Hippocampal formation (tissue), 2 donors: ENCODE measurements at regions not wholly inside any gene's neighbourhood (a gene's known extent, or its start where the extent isn't known, plus 50 kb on each side); places are given as distances from the start of the nearest gene placed in this dataset.
"Not testable (repeated sequence)": the region's sequence is repeated elsewhere in the genome, so short reads cannot be mapped to it uniquely, and the experiment has no call there.

Source experiments
- DNase-seq, 2 donors: peaks; one replicate each; lab custom pipeline; 2025; lab: John Stamatoyannopoulos, UW

- DNase-seq = no peak
These were observed 871.7 kb downstream of the DACH1 start for GRCh38 chr13:70995338-70995737.

DNA sequence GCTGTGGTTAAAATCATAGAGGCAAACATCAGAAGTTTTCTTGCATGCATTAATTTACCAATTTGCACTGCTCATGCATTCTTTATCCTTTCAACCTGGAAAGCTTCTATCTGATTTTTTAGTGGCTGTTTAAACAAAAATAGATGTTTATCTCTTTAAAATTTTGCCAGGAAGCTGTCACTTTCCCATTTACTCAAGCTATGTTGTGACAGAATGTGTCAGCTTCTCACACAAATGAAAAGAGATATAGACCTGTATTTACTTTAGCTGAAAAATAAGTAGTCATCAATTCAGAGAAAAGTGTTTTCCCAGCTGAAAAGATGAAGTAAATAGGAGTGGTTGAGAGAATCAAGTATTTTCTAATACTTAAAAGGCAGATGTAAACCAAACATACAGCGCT lies 872.8 kb downstream of the DACH1 start:
- DNase-seq = no peak

- no peak for DNase-seq
These were observed 878.8 kb upstream of the KLHL1 start for GRCh38 chr13:70987043-70987442.

- no peak for DNase-seq
These were observed 877.1 kb upstream of the KLHL1 start for GRCh38 chr13:70985371-70985770.

DNA sequence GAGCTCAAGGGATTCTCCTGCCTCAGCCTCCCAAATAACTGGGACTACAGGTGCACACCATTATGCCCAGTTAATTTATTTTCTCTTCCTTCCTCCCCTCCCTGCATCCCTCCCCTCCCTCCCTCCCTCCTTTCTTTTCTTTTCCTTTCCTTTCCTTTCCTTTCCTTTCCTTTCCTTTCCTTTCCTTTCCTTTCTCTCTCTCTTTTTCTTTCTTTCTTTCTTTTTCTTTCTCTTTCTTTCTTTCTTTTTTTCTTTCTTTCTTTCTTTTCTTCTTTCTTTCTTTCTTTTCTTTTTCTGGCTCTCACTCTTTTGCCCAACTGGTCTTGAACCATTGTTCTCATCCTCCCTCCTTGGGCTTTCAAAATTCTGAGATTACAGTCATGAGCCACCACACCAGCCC lies 873.0 kb upstream of the KLHL1 start:
- DNase-seq = not testable (repeated sequence)

DNA sequence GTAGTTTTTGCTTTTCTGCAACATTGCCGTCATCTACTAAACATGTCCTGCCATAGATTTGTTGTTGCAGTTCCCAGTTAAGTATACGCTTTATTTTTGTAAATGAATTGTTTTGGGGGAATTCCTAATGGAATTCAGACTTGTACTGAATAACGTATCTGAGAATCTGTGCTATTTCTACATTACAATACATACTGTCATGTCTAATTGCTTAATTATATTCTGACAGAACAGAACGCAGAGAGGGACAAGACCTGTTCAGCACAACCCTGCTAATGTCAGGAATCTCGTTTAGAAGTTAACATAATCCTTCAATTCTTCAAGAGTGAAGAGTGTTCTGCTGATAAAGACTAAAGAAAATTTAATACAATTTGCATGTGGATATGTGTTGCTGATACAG lies 861.1 kb upstream of the KLHL1 start:
- no peak for DNase-seq

GRCh38 chr13:70967564-70967963 lies 859.3 kb upstream of the KLHL1 start:
- no peak for DNase-seq

DNA sequence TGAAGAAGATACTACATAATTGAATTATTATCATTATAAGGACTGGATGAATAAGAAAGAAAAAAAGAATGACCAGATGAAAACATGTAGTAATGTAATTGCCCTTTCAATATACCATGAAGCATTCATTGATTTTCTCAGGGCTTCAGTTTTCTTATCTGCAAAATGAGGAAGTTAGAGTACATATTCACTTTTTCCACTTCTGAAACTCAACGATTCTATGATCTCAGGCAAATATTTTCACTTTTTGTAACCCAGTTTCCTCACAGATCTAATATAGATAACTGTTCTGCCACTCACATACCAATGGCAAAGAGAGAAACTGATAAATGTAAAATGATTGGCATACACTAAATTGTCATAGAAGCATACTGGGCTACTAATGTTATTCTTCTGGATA lies 856.6 kb upstream of the KLHL1 start:
- DNase-seq = no peak

DNA sequence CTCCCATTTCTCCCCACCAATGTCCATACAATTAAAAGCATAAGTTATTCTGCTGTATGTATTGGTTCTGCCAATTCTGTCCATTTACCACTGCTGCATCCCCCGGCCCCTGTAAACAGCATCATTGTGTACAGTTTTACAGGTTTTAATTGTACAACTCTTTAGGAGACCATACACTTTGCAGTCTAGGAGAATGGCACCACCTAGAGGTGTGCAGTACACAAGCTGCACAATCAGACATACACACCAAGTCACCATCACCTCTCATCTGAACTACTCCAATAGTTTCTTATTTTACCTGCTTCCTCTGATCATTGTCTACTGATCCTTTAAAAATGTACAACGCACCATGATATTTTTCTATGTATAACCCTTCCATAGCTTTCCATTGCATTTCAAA lies 855.9 kb upstream of the KLHL1 start:
- DNase-seq = no peak

DNA sequence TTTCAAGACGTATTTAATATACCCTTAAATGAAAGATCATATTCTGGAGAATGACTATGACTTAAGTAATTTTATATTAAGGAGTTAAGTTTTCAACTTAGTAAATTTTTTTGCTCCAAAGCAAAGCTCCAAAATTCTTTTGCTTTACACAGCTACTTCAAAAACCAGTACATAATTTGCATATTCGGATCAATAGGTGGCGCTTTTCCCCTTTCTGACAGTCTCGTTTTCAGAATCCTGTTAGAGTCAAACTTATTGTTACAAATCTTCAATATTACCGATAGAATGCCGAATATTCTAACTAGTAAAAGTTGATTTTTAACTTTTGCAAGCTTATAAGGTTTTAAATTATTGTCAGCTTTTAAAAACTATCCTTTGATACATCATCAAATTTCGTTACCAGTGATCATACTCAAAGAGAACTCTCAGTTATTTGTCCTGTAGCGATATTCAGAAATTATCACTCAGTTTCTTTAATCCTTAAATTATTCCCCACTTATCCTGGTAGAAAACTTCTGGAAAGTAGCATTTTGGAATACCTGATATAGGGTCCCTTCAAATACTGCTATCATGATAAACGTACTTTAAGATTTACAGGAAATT lies 852.7 kb upstream of the KLHL1 start:
- DNase-seq = peak in 1 of 2 donors; percentile 36

DNA sequence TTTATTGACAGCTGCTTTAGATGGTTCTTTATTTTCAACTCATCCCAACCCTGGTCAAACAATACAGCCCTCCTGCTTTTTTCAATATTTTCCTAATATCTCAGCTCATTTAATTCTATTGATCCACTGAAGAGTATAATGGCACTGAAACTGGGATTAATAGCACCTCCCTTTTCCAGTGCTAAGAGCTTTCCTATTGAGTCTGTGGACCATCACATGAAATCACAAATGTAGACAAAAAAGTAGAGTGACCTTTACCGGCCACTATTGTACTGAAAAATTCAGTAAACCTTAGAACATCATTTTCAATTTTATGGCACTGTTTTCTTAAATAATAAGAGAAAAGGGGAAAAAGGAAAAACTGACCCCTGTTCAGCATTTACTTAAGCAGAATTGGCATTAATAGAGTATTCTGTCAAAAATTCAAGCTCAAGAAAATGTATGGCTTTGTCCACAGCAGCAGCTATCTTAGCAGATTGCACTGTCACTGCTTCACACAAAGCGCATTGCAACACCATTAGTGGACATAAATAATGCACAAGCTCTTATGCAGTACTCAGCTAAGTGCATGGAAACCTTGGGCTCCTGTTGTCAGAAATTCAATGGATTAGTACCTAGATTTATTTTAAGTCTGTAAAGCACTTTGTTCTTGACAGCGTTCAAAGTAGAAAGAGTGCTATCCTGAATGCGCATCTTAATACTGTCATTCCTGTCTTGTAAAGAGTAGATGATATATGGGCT lies 851.0 kb upstream of the KLHL1 start:
- no peak for DNase-seq

- DNase-seq = no peak
These were observed 847.6 kb upstream of the KLHL1 start for GRCh38 chr13:70955887-70956286.

DNA sequence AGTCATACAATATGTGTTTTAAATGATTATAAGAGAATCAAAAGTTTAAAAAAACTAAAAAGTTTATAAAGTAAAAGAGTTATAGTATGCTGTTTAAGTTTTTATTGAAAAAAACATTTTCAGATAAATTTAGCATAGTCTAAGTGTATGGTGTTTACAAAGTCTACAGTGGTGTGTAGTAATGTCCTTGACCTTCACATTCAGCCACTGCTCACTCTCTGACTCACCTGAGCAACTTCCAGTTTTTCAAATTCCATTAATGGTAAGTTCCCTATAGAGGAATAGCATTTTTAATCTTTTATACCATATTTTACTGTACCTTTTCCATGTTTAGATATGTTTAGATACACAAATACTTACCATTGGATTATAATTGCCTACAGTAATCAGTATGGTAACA lies 842.4 kb upstream of the KLHL1 start:
- DNase-seq = no peak

DNA sequence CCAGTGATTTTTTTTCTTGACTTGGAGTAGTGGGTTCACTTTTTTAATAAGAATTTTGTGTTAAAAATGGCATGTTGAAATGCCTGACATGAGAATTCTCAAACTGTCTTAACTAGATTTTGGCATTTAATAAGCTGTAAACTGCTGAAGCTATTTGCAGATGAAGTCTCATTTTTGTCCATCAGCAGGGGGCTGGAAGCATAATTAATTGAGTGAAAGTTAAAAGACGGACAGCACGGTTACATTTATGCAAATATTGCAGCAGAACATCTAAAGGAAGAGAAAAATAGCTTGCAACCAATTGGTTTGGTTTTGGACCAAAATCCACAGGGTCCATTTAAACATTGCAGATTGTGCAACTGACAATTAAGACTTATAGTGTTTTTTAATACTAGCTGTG lies 837.3 kb upstream of the KLHL1 start:
- no peak for DNase-seq

- DNase-seq = no peak
These were observed 833.2 kb upstream of the KLHL1 start for GRCh38 chr13:70941454-70941853.

DNA sequence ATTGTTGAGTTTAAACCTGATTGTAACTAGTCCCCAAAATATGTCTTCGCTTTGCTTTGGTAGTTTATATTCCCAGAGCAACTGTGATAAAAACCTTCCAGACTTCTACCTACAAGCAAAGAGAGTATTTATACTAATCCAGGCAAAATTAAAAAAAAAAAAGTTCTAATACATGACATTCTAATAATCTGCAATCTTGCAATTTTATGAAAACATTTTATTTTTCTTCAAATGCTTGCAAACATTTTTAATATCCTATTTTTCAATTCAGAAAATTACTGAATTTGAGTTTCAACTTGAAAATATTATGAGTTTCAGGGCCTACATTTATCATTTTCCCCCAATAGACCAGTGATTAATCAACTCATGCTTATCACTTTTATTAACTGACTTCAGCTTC lies 830.2 kb upstream of the KLHL1 start:
- no peak for DNase-seq

DNA sequence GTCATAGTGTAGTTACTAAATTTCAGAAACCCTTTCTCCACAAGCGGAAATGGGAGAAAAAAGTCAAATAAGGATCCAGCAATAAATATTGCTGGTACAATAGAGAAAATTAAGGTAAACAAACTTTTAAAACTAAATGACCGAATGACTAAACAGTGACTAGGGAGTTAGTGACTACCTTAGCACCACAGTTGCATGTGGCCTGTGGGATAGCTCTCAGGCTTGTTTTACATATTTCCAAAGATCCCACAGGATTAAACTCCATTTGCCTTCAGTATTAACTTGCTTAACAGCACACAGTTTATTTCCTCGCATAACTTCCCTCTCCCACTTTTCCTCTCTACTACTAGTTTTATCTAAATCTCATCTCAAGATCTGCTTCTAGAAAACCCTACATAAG lies 824.3 kb upstream of the KLHL1 start:
- no peak for DNase-seq

DNA sequence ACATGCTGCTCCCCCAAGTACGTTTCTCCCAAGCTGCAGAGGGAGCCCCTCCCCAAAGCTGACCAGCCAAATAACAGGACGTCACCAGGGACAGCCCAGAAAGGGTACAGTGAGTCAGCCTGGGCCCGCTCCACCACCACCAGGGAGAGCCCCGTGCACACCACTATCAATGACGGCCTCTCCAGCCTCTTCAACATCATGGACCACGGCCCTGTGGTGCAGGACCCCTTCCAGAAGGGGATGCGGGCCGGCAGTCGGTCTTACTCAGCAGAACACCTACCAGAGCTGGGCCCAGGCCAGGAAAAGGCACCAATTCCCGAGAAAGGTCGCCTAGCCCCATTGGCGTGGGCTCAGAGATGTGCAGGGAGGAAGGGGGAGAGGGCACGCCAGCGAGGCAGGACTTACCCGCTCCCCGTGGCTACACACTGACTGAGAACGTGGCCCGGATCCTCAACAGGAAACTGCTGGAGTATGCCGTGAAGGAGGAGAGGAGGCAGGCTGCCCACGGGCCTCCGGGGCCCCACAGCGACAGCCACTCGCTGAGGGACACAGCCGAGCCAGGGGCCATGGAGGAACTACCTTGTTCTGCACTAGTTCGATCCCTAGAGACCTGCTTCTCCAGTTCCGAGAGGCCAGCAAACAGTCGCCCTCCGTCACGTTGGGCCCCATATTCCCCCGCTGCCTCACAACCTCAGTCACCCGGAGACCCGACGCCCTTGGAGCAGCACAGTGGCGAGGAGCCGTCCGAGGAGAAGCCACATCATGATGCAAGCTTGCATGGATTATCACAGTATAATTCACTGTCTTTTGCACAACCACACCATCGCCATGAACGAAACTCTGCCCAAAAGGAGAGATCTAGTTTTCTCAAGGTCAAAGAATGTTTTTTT lies 815.9 kb upstream of the KLHL1 start:
- no peak for DNase-seq

- no peak for DNase-seq
These were observed 803.0 kb upstream of the KLHL1 start for GRCh38 chr13:70911286-70911685.

GRCh38 chr13:70908795-70909194 lies 800.5 kb upstream of the KLHL1 start:
- no peak for DNase-seq

DNA sequence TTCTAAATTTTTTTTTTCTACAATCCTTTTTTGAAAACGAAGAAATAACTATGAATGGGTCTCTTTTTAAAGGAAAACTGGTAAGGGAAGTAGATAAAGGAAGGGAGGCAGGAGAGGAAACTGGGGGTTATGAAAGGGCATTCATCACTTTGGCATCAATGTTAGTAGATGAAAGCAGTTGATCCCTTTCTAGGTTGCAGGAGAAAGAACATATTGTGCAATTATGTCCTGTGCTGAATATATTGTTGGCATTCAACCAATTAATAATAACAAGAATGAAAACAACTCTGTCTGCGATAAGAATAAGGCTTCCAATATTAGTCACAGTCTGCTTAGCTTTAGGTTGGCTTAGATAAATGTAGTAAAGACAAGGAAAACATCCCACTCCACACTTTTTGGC lies 796.8 kb upstream of the KLHL1 start:
- DNase-seq = no peak

DNA sequence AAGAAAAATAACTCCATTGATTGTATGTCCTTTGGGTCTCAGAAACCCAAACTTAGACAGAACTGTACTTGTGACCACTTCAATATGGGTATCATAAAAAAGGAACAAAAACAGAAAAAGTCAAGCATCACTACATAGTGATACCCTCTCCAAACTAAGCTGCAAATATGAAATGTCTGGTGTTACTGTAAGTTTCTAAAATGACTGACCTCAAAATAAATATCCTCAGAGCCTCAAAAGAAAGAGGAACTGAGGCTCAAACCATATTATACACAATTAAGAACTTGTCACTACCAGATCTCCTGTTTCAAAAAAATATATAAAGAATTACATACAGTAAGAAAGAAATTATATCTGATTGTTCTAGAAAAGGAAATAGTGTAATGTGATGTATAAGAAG lies 787.9 kb upstream of the KLHL1 start:
- DNase-seq = no peak

DNA sequence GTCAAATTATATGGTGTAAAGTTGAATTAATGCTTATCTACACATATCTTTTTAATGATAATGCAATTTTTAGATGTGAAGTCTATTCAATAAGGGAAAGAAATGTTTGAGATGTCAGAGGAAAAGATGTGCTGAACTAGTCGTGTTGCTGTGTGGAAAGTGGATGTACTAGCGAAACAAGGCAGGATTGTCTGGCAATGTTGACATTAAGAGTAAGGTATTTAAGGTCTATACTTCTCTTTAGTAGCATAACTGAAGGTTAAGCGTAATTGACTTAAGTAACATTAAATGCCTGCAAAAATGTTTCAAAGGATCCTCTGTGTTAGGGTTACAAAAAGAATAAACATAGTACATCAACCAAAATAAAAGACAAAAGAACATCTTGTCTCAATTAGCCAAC lies 787.3 kb upstream of the KLHL1 start:
- no peak for DNase-seq
